HG03280 (cell line): ENCODE measurements at regions not wholly inside any gene's neighbourhood (a gene's known extent, or its start where the extent isn't known, plus 50 kb on each side); places are given as distances from the start of the nearest gene placed in this dataset.

ENCODE experiments used
- ATAC-seq: cut with Tn5 transposase; IDR thresholded peaks from one replicate; pipeline ENCODE4 v1.9.1; 2021; ENCODE audit warnings: mild to moderate bottlenecking, moderate library complexity; ENCODE audit not compliant: unreplicated experiment

DNA sequence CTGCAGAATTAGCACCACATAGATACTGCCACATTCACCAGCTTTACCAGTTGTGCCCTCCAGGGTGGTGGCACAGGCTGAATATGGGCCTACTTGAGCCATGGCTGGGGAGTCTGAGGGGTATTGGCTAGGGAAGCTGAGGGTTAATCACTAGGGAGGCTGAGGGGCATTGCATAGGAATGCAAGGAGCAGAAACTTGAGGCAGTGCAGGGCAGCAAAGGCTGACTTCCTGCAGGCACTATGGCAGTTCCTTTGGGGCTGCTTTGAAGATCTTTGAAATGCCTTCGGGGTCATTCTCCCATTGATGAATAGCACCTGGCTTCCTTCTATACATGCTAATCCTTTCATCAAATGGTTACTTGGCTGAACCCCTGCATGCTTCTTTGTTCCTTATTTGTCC lies 171.5 kb downstream of the RCN1 start:
- ATAC-seq = no peak

DNA sequence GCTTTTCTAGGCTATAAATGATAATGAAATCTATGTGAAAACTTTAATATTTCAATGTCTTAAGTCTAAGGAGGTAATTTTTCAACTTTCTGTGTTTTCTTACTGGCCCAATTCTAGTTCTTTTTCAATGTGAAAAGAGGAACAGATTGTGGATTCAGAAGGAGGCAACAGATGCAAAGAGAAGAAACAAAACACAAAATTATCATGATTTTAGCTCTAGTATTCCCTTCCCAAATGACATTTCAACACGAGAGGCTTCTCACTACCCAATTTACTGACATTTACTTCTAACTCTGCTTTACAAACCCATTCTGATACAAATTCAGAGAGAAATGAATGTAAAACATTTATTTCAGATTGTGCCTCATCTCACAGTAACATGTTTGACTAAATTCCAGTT lies 169.4 kb downstream of the WT1 start:
- no peak for ATAC-seq

DNA sequence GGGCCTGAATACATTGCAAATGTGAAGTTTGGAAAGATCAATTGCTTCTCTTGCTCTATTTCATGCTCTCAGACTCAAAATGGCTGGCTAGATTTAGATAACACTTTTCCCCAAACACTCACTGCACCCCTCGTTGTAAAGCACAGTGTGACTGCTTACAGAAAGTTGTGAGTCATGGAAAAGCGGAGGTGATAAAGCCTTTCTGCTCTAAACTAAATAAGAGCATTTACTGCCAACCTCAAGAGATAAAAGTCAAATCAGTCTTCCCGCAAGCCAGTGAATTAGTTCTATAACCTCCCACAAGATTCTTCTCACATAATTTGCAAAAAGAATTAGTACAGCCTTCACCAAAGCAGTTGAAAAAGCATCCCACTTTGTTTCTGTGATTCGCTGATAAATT lies 168.7 kb downstream of the WT1 start:
- no peak for ATAC-seq

DNA sequence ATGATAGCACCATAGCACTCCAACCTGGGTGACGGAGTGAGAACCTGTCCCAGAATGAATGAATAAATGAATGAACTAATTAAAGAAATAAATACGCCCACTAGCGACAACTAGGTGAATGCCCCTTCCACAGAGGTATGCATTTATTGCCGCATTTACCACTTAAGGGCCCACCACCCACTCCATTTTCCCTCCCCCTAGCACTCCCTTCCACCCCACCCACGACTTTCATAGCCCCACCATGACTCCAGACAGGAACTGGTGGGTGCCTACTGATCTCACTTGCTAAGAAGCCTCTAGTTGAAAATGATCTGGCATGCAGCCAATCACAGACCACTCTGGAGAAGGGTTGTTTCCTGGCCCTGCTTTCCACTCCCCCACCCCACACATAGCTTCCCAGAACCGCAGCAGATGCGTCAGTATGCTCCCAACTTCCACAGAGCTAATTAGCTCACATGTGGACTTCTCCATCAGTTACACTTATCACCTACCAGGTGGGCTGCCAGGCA lies 167.6 kb downstream of the WT1 start:
- no peak for ATAC-seq

DNA sequence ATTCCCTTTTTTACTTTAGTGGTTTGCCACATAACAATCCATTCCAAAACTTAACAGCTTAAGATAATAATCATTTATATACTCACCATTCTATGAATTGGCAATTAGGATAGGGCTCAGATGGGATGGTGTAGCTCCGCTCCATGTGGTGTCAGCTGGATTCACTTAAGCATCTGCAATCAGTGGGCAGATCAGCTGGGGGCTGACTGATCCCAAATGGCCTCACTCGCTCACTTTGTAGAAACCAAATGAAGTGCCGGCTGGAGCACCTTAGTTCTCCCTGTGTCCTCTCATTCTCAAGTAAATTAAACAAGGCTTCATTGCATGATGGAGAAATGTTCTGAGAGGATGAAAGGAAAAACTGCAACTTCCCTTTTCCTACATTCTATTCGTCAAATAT lies 161.4 kb downstream of the WT1 start:
- no peak for ATAC-seq

DNA sequence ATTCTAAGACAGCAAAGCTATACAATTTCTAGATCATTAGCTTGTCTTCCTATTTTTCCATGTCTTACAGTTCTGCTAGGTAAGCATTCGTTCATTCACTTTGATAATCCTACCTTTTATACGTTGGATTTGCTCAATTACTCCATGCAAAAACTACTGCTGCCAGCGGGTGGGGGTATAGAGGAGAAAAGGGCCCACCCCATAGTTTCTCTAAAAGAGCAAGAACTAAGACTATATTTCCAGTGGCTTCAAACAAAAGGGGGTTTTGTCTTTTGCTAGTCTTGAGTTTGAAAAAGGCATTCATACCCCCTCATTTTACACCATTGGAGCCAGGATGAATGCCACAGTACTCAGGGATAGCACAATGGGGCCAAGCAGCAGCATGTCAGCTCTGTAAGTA lies 155.7 kb downstream of the WT1 start:
- ATAC-seq = no peak

DNA sequence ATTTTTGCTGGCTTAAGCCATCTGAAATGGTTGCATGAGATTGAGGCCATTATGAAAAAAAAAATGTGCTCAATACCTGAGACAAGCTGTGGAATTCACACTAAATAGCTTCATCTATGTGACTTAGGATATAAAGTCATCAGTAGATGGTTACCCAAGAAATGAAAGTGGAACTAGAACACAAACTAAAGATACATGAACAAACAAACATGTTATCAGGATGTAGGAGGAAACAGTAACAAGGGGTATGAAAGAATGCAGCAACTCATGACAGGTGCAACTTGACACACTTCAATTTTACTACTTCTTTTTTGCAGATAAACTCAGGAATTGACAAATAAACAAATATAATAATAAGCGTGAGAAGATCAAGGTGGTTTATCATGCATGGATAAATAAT lies 155.0 kb downstream of the WT1 start:
- ATAC-seq = peak; percentile 75

DNA sequence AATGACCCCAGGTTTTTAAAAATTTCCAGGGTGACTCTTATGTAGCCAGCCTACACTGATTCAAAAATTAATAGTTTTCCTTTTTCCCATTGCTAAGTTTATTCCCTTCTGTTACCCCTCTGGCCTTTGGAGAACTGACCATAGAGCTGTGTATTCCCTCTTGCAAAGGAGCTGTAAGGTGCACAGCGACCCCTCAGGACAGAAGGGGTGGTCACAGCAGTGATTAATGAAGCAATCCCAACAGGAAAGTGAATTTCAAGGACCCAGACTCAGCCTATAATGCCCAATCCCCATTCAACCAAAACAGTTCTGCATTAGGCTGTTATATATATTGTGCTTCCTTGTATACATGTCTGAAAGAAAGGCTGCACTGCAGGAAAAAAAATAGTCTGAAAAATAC lies 147.1 kb downstream of the WT1 start:
- ATAC-seq = no peak

DNA sequence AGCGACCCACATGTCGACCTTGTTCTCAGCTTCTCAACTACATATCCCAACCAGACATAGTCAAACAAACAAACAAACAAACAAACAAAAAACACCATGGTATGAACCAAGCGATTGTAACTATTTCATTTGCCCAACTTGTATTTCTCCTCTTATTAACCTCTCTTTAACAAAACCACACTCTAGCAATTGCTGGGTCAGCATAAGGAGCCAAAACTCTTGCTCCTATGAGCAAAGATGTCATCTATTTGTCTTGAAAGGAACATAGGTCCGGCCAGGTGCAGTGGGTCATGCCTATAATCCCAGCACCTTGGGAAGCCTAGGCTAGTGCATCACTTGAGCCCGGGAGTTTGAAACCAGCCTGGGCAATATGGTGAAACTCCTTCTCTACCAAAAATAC lies 145.6 kb downstream of the WT1 start:
- ATAC-seq = no peak

DNA sequence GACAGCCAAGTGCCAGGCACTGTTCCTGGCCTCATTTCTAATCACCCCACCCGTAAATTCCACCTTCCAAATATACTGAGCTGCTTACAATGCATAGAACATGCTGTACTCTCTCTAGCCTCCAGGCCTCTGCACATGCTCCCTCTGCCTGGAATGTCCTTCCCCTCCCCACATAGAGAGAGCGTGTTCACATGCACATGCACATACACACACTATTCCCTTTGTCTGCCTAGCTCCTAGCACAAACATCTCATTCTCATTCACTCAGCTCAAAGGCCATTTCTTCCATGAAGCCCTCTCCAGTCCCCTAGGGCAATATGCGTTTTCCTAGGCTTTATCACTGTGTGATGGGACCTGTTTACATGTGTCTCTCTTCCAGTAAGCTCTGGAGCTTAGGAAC lies 144.6 kb downstream of the WT1 start:
- no peak for ATAC-seq

DNA sequence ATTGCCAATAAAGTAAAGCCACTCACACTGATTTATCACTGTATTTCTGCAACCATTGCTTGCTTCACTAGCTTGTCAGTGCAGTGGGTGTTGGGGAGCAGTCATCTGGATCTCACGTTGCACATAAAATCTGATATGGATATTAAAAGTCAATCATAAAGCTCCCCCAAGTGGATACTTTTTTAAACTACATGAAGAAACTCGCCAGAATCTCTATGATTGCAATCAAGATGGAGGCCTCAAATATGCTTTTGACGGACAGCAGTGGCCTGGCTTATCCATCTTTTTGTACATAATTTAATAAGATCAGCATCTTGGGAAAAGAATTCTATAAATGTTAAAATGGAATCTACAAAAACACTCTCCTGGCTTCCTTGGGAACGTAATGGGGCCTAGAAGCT lies 137.7 kb downstream of the WT1 start:
- no peak for ATAC-seq

DNA sequence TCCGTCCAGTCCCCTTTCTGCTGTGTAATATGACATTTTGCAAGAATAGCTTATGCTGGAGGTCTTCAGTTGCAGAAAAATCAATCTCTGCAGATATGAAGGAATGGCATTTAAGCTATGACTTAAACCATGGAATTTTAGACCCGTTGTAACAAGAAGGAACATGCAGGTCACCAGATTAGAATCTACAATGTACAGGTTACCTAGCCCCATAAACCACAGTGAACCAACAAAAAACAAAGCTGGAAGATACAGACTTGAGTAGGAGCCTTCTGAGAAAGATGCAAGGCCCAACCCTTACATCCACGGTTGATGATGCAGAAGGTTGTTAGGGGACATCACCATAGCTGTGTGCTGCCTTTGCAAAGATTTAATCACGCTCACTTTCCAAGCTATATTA lies 132.5 kb downstream of the WT1 start:
- no peak for ATAC-seq

DNA sequence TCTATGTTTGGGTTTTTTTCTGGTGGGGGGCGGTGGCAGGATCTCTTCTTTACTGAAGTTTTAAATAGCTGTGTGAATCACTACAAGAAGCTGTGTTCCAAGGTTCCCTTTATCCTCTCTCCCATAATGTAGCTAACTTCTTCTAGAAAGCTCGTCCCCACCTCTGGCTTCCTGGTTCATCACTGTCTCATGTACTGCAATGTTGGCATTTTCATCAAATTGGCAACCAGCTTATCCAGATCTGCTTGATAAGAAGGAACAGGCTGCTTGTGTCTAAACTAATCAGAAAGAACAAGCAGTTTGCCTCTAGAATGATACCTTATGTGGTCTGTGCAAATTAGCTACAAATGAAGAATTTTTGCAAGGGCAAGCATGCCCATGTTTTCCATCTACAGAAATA lies 130.8 kb downstream of the WT1 start:
- ATAC-seq = no peak

DNA sequence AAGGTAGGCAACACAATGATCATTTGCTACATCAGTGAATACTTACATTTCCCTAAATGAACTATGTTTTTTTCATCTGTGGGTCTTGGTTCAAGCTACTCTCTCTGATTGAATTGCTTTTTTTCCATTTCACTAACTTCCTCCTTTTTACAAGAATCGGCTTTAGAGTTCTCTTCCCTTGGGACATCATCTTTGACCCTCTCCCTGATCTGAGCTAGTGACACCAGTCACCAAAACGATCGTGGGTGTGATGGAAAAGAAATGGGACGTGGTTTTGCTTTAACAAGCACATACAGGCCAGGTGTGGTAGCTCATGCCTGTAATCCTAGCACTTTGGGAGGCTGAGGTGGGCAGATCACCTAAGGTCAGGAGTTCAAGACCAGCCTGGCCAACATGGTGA lies 129.9 kb downstream of the WT1 start:
- no peak for ATAC-seq

DNA sequence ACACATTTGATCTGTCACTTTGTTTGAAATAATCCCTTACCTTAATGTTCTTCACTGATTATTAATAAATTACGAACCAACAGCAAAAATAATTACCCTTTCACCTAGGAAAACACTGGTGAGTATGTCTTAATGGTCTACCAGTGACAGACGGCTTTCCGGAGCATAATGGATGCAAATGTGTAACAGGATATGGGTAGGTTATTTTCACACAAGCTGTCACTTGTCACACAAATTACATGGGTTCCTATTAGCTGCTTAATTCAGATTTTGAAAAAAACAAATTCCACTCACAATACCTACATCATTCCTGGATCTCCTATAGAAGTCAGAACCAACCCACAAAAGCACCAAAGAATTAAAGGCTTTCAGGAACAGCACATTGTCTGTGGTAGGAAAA lies 127.9 kb downstream of the WT1 start:
- no peak for ATAC-seq

DNA sequence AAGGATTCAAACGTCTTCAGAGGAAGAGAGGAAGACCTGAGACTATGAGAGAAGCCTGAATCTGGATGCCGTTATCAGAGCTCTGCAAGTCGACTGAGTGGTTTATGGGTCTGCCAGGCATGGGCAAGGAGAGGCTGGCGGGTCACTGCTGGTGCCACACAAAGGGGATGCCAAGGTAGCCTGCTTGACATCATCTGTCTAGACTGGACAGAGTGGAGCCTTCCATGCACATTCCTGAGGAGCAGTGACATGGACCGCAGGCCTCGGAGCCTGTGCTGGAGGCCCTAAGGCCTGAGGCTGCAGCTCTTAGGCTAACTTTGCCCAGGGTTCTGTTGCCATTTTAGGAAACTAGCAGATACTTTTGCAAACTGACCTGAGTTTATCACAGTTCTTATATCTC lies 127.4 kb downstream of the WT1 start:
- no peak for ATAC-seq

DNA sequence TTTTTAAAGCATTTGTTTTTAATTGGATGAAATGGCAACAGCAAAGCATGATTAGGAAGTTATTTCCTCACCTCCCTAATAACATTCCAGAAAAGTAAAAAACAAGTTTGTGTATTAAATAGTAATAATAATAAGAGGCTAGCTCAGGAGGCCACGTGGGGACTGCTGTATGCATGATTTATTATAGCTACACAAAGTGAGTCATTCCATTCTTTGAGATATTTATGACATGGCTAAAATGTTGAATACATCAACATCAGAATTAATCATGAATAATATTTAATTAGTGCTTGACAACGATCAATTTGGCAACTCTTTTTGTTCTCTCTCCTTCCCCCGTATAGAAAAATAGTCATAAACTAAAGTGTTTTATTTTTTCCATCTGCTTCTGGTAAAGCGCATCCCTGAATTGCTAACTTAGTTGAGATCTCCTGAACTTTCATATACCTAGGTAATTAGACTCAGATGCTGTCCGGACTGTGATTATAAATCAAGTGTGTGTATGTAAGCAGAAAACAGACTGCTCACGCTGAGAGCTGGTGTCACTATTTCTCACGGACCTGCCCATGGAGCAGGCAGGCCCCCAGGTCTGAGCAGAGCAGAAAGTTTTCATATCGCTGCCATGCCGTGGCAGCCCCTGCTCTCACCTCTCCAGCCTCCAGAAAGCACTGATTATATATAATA lies 125.7 kb downstream of the WT1 start:
- ATAC-seq = no peak

DNA sequence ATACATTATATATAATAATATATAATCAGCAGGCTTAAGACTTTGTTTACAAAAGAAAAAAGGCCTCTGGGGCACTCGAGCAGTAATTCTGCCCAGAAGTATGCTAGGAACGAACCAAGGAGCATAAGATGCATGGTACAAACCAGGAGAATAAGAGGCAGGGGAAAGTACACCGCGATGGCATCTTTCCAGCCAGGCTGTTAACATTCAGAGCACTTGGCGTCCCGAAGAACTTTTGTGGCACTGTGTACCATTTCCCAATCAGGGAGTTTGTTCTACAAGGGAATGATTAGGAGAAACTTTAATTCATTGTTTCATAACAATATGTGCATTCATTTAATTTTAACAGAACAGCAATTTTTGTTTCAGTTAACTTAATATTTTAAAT lies 125.1 kb downstream of the WT1 start:
- ATAC-seq = no peak

DNA sequence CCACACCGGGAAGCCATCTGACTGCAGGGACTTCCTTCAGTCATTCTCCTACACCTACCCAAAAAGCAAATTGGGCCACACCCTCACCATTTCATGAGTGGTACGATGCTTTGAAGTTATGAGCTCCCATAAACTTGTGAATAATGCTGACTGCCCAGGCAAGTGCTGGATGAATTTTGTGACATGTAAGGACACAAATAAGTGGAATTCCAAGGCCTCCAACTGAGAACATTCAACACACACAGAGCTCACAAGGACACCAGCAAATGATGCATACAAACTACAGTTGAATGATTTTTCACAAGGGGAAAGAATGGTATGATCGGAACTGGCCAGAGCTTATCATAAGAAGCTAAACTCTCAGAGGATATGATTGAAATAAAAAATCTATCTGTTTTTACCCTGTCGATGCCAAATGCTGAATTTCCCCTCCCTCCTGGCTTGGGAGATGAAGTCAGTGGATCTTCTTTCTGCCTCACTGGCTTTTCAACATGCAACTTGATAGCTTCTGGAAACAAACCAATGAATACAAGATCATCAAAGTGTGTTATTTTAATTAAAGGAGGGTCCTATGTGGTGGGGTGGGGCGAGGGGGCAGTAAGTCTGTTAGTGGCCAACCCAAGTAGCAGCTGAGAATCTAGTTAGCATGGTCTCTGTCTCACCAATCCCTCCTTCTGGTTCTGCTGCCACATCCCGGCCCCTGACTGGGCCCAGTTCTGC lies 123.8 kb downstream of the WT1 start:
- no peak for ATAC-seq

DNA sequence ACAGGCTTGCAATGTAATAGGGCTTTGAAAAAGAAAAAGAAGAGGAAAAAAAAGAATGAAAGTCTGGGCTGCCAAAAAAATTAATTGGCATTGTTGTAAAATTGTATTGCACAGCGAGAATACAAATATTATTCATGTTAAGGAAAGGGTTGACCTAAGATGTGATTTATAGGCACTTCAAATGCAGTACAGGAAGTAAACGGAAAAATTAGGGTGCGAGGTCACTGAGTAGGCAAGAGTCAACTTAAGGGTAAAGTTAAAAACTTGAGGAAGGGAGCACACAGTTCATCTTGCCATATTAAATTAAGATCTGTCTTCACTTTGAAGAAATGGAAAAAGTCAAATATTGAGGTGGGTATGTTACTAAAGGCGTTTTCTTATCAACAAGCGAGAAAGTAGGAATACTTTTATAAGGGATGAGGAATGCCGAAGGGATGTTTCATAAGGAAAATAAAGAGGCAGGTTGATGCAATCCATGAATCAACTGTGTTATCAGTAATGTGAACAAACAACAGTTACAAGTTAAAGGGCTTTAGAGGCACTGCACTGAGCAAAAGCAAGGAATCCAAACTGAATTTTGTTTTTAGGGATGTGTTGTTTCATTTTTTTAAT lies 123.0 kb downstream of the WT1 start:
- ATAC-seq = no peak

DNA sequence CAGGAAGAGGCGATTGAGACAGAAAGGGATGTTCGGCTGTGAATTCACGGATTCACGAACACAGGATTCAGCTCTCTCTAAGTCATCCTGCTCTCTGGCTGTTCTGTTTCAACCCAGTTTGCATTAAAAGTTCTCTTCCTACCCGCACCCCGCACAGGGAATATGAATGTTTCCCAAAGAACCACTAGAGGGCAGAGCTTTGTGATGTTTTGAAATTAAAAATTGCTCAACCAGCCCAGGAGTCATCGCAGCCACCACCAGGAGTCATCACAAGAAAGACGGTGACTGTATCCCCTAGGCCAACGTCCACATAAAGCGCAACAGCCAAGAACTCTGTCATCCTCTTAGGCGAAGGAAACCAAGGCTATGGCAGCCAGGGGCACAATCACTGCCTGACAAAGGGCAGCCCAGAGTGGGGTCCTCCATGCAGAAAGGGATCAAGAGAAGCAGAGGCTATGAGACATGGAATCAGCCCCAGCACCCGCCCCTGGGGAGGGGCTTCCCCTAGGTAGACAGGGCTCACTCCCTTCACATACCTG lies 122.4 kb downstream of the WT1 start:
- no peak for ATAC-seq

DNA sequence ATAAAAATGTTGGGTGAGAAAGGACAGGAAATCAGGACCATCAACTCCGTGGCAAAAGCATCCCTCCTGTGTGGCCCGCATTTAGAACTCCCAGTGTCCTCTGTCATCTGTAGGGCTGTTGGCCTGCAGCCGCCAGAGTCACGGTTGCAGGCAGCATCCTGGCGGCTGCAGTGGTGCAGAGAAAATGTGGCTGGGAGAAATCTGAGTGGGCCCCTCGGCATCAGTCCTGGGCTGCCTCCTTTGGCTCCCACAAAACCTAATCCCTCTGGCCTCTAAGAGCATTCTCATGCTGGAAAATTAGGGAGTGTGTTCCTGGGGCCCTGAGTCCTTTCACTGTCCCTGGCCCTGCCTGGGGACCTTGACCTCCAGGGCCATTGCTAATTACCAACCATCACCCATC lies 121.9 kb downstream of the WT1 start:
- no peak for ATAC-seq
